GM19351 (cell line): ENCODE measurements at regions not wholly inside any gene's neighbourhood (a gene's known extent, or its start where the extent isn't known, plus 50 kb on each side); places are given as distances from the start of the nearest gene placed in this dataset.

Source experiments
- ATAC-seq: cut with Tn5 transposase; IDR thresholded peaks from one replicate; pipeline ENCODE4 v1.9.1; 2021; ENCODE audit warnings: mild to moderate bottlenecking, moderate library complexity; ENCODE audit not compliant: unreplicated experiment

DNA sequence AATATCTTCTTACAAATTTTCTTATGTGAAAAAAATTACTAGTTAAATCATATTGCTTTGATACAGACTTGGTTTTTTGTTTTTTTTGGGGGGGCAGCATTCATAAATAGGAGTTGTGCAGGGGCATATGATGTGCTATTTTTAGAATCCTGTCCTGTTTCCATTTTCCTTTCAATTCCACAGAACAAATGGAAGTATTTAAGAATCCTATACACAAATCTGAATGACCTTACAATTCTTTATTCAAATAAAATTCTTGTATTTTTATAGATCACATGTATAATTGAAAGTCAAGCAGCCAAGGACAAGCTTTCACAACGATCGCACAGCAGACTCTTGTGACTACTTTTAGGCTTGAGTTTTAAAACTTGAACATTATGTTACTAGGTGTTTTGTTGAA, 523.9 kb downstream of the ANKRD50 start:
- no peak for ATAC-seq

DNA sequence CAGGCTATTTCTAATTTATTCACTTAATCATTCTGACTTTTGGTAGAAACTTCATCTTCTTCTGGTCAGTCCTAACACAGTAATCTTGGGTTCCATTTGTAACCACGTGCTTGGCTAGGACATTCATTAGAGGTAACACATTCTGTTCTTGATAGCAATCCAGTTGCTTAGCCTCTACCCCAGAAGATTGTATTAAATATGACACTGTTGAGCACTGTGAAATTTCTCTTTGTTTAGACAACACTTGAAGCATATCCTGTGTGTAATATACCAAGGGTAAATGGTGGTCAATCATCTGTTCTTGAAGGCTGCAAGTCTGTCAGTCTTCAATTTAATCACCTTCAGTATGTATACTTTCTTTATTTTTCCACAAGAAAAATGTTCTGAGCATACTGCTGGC, 523.0 kb downstream of the ANKRD50 start:
- no peak for ATAC-seq

DNA sequence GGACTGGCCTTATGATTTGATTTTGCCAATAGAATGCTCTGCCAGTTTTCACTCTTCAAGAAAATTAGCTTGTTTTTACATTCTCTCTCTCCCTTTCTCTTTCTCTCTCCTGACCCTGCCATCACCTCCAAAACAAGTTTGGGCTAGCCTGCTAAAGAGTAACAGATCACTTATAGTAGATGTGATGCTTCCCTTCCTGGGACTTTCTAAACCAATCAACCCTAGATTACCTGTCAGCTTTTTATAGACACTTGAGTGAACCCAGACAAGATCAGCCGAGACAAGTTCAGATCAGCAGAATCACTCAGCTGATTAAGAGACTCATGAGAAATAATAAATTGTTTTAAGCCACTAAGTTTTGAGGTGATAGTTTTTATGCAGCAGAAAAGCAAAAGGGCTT, 521.2 kb downstream of the ANKRD50 start:
- ATAC-seq = no peak

DNA sequence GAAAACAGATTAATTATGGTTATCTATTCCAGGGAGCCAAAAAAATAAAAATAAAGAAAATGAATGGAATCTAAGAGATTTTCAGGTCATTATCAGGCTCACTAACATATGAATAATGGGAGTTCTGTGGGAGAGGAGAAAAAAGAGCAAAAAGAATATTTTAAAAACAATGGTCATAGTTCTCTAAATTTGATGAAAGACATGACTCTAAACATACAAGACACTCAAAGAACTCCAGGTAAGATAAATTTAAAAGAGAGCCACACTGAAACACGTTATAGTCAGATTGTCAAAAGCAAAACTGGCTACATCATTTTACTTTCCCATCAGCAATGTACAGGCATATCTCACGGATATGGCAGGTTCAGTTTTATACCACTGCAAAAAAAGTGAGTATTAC, 520.0 kb downstream of the ANKRD50 start:
- ATAC-seq = no peak

DNA sequence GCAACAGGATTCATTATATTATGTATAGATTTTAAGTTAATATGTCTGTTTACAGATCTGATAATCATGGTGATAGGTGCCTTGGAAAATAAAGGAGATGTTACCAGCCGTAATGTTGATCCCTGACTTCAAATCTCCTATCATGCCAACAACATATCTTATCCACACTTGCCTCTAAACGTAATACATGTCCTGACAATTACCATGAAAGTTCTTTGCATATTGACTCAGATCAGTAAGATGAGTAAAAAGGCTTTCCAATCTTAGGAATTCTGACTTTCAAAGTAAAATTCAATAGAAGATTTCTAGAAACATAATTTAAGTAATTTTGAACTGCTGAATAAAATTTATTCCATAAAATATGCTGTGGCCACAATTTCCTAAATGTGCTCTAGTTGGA, 513.3 kb downstream of the ANKRD50 start:
- no peak for ATAC-seq

DNA sequence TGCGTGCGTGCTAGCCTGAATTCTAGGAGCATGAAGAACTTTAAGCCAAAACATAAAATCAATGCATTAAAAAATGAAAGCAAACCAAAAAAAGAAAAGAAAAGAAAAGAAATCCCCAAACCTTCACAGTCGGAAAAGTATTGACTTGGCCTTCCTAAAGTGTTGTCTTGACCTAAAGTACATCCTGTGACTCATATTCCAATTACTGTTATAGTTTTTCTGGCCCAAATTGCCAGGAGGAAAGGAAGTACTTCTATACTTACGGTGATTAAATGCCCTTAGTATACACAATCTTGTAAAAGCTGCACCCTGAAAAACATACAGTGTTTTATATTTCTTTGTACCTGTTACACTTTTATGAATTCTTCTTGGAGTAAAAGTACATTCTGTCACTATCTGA, 512.8 kb downstream of the ANKRD50 start:
- no peak for ATAC-seq

DNA sequence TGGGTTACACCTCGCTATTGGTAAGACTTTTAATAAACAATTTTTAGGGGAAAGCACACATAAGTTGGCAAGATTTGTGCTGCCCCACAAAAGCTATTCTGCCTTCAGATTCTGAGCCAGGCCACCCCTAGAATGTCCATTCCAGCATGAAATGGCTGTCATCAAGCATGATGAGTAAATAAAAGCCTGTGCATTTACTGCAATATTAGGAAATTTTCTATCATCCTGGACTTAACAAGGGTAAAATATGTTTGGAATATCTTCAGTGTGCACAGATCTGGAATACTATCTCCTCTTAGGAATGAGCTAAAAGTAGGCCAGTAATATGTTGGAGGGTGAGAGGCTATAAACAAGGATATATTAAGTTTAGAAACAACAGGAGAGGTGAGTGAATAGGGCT, 510.9 kb downstream of the ANKRD50 start:
- no peak for ATAC-seq

DNA sequence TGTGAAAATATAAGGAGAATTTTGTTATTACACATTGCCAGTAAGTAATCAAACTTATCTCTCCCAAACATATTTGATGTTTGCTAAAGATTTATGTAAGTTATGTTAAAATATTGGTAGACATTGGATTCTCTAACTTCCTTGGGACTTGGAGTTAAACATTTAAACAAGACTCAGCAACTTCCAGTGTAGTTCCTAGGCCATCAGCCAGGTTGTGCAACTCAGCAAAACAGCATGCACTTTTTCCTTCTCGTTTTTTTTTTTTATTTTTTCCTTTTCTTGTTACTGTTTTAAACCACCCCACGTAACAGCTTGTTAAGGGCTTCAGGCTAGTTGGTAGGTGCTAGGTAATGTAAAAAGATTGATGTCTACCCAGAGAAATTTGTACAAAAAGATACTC, 510.4 kb downstream of the ANKRD50 start:
- ATAC-seq = no peak

- ATAC-seq = no peak
These were observed 508.8 kb downstream of the ANKRD50 start for GRCh38 chr4:124203613-124204238.

DNA sequence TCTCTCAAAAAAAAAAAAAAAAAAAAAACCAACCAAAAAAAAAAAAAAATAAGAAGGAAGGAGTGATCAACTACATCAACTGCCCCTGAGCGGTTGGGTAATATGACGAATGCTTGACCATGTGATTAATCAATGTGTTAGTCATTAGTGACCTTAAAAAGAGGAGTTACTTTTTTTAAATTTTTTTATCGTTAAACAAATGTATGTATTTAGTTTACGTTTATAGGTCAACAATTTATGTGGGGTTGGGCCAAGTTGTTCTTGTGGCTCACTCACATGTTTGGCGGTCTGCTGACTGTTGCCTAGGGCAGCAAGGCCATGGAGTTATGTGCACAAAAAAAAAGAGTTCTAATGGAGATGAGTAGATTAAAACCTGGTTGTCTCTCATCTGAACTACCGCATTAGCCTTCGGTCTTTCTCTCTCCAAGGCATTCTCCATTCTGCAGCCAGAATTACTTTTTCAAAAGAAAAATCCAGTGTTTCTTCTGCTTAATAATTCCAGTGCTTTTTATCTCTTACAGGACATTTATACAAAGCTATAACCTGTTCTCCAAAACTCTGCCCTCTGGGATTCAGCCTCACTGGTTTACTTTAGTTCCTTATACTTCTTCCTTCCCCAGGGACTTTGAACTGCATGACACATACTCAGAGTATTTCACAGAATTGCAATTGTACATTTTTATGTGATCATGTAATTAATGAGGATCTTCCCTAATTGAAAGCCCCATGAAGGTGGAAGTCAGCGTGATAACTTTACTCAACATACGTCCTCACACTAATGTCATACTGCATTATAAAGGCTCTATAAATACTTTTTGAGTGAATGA, 505.5 kb downstream of the ANKRD50 start:
- no peak for ATAC-seq

DNA sequence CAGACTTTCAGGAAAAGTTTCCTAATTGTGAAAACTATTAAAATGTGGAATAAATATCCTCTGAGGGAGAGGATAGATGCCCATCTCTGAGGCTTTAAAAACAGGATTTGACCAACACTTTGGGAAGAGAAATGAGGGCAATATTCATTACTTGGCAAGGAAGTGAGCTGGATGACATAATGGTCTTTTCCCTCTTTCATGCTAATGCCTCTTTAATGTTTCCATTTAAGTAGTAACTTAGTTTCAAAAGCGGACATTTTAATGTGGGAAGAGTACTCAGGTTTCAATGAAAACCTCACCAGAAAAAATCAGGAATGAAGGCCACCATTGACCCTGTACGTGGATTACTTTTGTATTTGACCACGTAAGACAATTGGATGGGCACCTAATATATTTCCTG, 503.3 kb downstream of the ANKRD50 start:
- ATAC-seq = no peak

GRCh38 chr4:124209626-124210025, 502.9 kb downstream of the ANKRD50 start:
- no peak for ATAC-seq

DNA sequence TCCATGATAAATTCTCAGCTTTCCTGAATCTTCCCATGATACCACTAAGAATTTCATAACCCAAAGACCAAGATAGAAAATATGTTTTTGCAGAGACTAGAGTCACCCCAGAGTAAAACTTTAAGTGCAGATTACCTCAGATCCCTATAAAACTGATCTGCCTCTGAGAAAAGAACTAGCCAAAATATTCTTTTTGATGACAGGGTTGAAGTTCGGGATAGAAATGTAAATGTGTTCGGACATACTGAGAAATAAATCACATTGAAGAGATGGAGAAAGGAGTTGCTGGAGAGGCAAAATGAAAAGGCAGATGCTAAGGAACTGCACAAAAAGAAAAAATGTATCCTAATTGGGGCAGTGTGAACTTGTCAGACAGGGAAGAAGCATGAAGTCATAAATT, 501.8 kb downstream of the ANKRD50 start:
- ATAC-seq = no peak

DNA sequence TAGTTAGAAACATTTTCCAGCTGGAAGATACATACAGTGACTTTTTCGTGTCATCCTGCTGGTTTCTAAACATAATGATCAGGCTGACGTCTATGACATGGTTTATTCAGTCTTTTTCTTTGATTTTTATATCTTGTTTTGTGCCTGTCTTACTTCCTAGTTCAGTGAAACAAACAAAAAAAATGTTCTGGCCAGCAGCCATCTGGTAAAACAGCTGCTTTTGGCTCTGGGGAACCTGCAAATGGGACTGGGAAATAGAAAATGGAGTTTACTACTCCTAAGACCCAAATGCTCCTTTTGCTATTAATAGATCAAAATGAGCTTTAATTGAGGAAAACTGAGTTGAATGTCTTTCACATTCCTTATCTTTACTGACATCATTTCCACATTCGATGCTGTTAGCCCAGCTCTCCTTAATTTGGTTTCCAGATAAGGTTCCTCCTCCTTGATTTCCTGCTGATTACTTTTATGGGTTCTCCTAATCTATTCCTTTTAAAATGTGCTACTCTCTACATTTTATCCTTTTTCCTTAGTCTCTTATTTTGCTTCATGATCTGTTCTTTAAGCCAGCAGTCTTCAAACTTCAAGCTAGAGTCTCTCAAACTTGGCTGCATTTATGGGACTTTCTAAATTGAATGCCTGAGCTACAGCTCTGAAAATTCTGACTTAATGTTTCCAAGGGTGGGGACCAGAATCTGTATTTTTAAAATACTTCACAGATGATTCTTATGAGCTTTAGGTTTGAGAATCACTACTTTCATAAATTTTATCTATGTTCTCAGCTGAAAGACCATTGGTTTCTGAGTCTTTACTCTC, 499.5 kb downstream of the ANKRD50 start:
- ATAC-seq = no peak

DNA sequence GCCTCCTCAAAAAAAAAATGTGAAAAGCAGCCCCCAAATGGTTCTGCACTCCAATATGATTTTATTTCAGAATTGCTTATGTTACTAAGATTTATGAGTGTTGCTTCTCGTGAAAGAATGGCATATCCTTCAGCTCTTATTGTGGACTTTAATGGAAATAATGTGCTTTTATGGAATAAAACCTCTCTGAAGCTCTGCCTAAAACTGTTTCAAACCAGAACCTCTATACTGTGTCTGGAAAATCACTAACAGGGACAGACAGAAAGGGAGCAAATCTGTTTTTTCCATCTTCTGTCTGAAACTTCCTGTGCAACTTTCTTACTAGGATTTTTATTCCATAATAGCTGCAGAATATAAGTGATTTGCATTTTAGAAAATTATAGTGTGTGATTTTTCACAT, 493.1 kb downstream of the ANKRD50 start:
- no peak for ATAC-seq

- no peak for ATAC-seq
These were observed 488.3 kb downstream of the ANKRD50 start for GRCh38 chr4:124224256-124224655.

- no peak for ATAC-seq
These were observed 484.6 kb downstream of the ANKRD50 start for GRCh38 chr4:124227981-124228380.

GRCh38 chr4:124230268-124230667, 482.3 kb downstream of the ANKRD50 start:
- no peak for ATAC-seq

GRCh38 chr4:124234771-124235170, 477.8 kb downstream of the ANKRD50 start:
- no peak for ATAC-seq

GRCh38 chr4:124243671-124244366, 468.7 kb downstream of the ANKRD50 start:
- no peak for ATAC-seq

- ATAC-seq = no peak
These were observed 459.5 kb downstream of the ANKRD50 start for GRCh38 chr4:124253080-124253479.
